ENCODE measurements at regions not wholly inside any gene's neighbourhood (a gene's known extent, or its start where the extent isn't known, plus 50 kb on each side); places are given as distances from the start of the nearest gene placed in this dataset.
"Not testable (repeated sequence)": the region's sequence is repeated elsewhere in the genome, so short reads cannot be mapped to it uniquely, and the experiment has no call there.

DNA sequence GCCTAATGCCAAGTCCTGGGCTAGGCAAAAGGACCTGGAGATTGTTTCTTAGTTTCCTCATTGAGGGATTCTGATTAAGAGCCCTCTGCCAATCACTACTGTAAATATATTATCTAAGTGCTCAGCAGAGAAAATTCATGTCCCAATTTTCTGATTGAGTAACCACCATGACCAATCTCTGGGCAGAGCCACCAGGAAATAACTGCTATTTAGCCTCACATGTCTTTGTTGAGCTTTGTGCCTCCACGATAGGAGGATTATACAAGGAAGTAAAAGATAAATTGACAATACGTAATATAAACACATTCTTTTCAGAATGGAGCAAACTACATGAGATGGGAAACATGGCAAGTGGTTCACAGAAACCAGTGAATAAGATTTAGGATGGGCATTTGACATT is 396.1 kb upstream of the PAPPA start:
- no peak for DNase-seq

DNA sequence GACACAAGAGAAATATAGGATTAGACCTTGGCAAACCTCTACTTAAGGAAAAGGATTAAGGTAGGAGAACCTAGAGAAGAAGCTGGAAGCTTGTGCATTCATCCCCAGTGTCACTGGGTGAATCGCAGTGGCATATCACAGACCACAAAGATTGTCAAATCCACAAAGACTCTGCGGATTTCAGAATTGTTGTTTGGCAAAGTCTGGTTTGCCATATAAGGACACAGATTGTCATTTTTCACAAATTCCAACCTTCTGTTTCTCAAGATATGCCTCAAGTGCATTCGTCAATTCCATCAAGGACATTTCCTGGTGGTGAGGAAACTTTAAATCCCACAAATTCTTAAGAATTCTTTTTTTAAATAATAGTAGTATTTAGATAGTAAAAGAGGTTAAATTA is 395.1 kb upstream of the PAPPA start:
- no peak for DNase-seq

DNA sequence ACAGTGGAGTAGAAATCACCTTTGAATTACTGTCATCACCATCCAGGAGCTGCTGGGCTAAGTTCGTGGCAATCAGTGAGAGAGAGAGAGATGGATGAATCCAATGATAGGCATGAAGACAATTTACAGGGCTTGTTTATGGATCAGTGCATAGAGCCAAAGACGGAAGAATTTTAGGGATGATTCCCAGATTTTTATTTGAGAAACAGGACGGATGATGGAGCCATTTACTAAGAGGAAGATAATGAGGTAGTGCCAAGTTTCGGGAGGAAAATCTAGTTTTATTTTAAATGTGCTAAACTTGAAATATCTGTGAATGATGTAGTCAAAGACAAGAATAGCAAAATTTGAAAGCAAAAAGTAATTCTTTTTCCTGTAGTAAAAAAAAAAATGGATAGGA is 394.2 kb upstream of the PAPPA start:
- DNase-seq = no peak

- DNase-seq = no peak
Measured at GRCh38 chr9:115764645-115765044, 388.9 kb upstream of the PAPPA start.

DNA sequence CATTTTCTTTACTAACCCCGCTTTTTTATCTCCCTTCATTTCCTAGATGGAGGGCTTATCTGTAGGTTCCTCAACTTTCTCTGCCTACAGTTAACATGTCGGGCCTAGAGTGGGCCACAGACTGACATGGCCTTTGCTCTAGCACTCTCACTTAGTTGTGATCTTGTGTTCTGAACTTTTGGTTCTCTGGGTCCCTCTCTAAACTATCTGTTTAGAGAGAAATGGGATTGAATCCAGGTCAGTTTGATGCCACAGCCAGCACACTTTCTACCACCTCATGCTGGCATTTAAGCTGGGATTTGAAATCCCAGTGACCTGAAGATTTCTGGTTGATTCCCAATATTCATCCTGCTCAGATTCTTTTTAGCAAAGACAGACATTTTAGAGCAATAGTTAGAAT is 388.5 kb upstream of the PAPPA start:
- DNase-seq = no peak

- no peak for DNase-seq
Measured at GRCh38 chr9:115766370-115766955, 387.1 kb upstream of the PAPPA start.

DNA sequence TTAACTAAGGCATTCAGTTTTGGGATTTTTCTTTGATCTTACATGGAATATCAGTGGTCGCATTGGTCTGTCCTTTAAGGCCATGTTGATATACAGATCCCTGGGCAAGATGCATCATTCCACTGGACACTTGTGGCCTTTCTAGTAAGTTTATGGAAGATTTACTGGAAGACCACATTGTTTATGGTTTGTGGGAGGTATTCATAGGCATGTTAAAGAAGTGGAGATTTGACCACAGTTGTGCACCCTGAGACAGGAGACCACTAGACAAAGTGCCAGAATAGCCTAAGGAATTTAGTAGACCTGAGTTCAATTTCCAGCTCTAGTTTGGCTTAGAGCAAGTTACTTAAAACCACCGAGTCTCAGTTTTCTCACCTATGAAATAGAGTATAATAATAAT is 383.1 kb upstream of the PAPPA start:
- no peak for DNase-seq

GRCh38 chr9:115775659-115776058 is 377.9 kb upstream of the PAPPA start:
- no peak for DNase-seq

- no peak for DNase-seq
Measured at GRCh38 chr9:115777610-115778009, 376.0 kb upstream of the PAPPA start.

DNA sequence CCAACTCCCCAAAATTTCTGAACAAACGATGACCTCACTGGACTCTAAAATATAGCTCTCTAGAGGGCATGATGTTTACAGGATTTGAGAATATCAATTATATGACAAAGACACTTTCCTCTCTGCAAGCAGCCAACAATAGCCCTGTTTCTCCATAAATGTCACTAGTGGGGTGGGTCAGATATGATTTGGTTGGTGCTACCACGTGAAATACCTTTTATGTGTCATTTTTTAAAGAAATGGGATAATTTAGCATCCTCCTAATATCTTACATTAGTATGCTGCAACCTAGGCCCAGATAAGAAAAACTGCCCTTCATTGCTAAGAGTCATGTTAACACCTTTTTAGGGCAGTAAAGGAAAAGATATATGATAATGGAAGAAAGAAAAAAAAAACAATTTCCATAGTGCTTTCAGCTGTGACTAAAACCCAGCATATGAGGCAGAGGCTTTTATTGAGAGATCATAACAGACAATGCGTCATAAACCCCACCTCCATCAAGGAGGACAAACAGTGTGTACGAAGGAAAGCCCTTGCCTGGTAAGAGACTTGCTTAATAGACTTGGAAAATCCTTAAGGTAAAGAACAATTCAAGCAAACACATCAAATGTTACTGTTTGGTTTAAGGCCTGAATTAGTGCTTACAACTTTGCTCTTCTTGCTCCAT is 372.4 kb upstream of the PAPPA start:
- no peak for DNase-seq

DNA sequence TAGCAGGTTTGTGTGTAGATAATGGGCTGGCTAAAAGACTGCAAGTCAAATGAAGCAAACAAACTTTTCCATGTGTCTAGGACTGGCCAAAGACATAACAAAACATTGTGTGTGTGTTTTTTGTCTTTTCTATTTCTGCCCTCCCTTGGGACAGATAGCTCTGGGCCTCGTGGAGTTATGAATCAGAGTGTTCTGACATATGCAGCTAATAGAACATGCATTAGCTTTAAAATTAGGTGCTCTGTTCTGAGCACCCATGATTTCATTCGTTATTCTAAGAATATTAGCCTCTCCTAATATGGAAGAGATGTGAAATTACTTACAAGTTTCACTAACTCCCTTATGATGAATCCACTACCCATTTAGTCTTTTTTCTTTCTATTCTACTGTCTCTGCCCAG is 367.3 kb upstream of the PAPPA start:
- DNase-seq = no peak

DNA sequence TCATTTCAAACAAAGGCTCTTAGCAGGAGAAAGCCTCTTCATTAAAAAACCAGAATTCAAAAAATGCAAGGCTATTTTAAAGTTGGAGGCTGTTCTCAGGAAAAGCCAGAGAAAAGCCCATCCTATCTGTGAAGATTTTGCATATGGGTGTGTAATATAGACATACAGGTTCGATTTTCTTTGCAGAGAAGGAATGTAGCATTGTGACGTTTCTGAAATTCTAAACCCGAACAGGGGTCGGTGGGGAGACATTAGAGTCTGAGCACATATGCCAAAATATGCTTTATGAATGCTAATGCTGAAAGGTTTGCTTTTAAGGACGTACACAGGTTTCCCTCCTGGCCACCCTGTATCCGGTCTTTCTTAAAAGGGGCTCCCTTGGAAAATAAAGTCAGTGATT is 363.1 kb upstream of the PAPPA start:
- no peak for DNase-seq

- no peak for DNase-seq
Measured at GRCh38 chr9:115794921-115795475, 358.6 kb upstream of the PAPPA start.

GRCh38 chr9:115799734-115800133 is 353.9 kb upstream of the PAPPA start:
- no peak for DNase-seq

- DNase-seq = no peak
Measured at GRCh38 chr9:115804206-115804605, 349.4 kb upstream of the PAPPA start.

GRCh38 chr9:115808108-115808507 is 345.5 kb upstream of the PAPPA start:
- no peak for DNase-seq

- DNase-seq = no peak
Measured at GRCh38 chr9:115808695-115809094, 344.9 kb upstream of the PAPPA start.

GRCh38 chr9:115810166-115810565 is 343.4 kb upstream of the PAPPA start:
- DNase-seq = no peak

DNA sequence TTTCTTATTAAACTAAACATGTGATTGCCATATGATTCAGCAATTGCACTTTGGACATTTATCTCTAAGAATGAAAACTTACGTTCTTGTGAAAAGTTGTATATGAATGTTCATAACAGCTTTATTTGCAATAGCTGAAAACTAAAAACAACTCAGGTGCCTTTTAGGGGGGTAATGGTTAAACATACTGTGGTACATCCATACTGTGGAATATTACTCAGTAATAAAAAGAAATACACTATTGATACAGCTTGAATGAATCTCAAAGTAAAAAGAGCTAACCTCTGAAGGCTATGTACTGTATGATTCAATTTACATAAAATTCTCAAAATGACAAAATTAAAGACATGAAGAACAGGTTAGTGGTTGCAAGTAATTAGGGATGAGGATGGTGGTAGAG is 339.5 kb upstream of the PAPPA start:
- no peak for DNase-seq

DNA sequence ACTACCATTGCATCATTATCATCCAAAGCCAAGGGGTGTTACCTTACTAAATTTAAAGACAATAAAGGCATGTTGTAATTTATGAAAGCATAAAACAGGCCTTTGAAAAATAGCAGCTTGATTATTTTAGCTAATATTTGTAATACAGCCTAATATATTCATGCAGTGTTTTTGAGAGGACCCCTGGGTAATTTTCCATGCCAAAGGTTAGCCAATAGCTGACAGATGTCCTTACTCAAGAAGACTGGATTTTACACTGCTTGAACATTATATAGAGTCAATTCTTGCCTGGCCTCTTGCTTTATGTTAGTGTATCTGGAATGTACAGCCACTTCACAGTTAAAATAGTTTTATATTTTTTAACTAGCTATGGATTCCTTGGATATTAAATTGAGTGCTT is 337.8 kb upstream of the PAPPA start:
- DNase-seq = no peak

GRCh38 chr9:115818651-115819050 is 334.9 kb upstream of the PAPPA start:
- not testable (repeated sequence) for DNase-seq

GRCh38 chr9:115832031-115832430 is 321.6 kb upstream of the PAPPA start:
- no peak for DNase-seq

GRCh38 chr9:115837618-115838017 is 316.0 kb upstream of the PAPPA start:
- DNase-seq = no peak

DNA sequence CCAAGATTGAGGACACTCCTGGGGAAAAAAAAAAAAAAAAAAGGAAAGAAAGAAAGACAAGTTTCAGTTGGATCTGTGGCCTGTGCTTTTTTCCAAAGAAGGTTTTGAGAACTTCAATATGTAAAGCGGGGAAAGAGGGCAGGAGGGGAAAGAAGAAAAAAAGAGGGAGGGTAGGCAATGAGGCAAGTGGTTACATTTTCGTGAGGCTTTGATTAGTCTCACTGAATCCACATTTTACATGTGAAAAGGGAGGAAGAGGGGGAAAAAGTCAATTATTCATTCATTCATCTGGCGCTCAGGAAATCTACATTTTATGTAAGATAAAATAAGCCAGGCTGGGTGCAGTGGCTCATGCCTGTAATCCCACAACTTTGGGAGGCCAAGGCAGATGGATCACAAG is 315.2 kb upstream of the PAPPA start:
- DNase-seq = no peak

GRCh38 chr9:115844433-115844832 is 309.2 kb upstream of the PAPPA start:
- DNase-seq = not testable (repeated sequence)

Measured in NCI-H1930 (cell line).